Right forelimb (tissue), 1 donor: ENCODE measurements at regions not wholly inside any gene's neighbourhood (a gene's known extent, or its start where the extent isn't known, plus 50 kb on each side); places are given as distances from the start of the nearest gene placed in this dataset.
A peak's percentile ranks its signal among the peaks of the same experiment; 100 is the strongest.

ENCODE experiments used
- DNase-seq: peaks from one replicate; pipeline ENCODE4 v3.0.0-alpha.2; 2018

- DNase-seq, result no peak
Measured at GRCh38 chr21:35792569-35793305, 267.6 kb downstream of the SETD4 start.

GRCh38 chr21:35791541-35792325 lies 268.6 kb downstream of the SETD4 start:
- DNase-seq, result no peak

GRCh38 chr21:35783721-35784120 lies 276.6 kb downstream of the SETD4 start:
- DNase-seq, result no peak

- no peak for DNase-seq
Measured at GRCh38 chr21:35782667-35783066, 277.7 kb downstream of the SETD4 start.

- DNase-seq, result no peak
Measured at GRCh38 chr21:35780983-35781382, 279.3 kb downstream of the SETD4 start.

GRCh38 chr21:35779690-35780570 lies 280.4 kb downstream of the SETD4 start:
- no peak for DNase-seq

GRCh38 chr21:35779167-35779566 lies 281.2 kb downstream of the SETD4 start:
- no peak for DNase-seq

GRCh38 chr21:35777081-35777480 lies 283.2 kb downstream of the SETD4 start:
- no peak for DNase-seq

GRCh38 chr21:35775778-35776544 lies 284.4 kb downstream of the SETD4 start:
- no peak for DNase-seq

GRCh38 chr21:35770101-35770945 lies 290.0 kb downstream of the SETD4 start:
- DNase-seq, result no peak

GRCh38 chr21:35768187-35768586 lies 292.1 kb downstream of the SETD4 start:
- DNase-seq, result no peak

GRCh38 chr21:35764586-35764985 lies 295.7 kb downstream of the SETD4 start:
- DNase-seq, result no peak

- no peak for DNase-seq
Measured at GRCh38 chr21:35764077-35764476, 296.2 kb downstream of the SETD4 start.

GRCh38 chr21:35754583-35754982 lies 305.7 kb downstream of the SETD4 start:
- DNase-seq, result no peak

GRCh38 chr21:35753308-35753707 lies 307.0 kb downstream of the SETD4 start:
- DNase-seq, result no peak

- no peak for DNase-seq
Measured at GRCh38 chr21:35751171-35751570, 309.2 kb downstream of the SETD4 start.

- DNase-seq, result no peak
Measured at GRCh38 chr21:35749904-35750303, 310.4 kb downstream of the SETD4 start.

- no peak for DNase-seq
Measured at GRCh38 chr21:35748678-35749314, 311.5 kb downstream of the SETD4 start.

- no peak for DNase-seq
Measured at GRCh38 chr21:35743571-35743970, 316.8 kb downstream of the SETD4 start.

GRCh38 chr21:35738347-35738961 lies 321.9 kb downstream of the SETD4 start:
- DNase-seq, result peak; percentile 61
